DMS153 treated with DMSO at 0.1 percent for 48 hours (cell line): ENCODE measurements at regions not wholly inside any gene's neighbourhood (a gene's known extent, or its start where the extent isn't known, plus 50 kb on each side); places are given as distances from the start of the nearest gene placed in this dataset.

Experiments
- DNase-seq: peaks from one replicate; lab custom pipeline; 2025; ENCODE audit not compliant: unreplicated experiment; lab: John Stamatoyannopoulos, UW

DNA sequence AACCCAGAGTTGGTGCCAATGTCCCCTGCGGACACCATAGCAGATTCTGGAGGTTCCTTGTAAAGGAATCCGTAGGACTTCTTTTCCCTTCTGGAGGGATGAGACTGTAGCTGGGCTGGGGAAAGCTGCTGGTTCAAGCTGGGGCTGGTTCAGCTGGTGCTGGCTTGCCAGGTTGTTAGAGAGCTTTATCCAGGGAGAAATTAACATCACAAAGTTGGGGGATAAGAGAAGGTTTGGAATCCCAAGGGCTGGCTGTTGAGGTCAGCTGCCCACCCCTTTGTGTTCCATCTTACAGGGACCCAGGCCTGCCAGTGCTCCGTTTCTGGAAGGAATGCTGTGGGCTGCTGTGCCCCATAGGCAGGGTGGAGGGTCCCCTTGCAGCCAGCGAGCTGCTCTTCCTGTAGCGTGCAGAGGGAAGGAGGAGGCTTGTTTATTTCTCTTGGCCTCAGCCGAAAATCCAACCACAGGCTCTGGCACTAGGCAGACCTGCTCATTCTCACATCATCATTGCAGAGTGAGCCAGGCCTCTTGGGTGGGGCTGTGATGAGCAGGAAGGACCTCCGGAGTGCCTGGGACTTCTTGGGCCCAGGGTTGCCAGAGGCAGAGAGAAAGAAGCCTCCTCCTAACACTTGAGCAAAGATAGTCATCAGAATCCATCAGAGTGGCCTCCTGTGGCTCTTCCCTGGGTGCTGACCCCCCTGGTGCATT is 251.1 kb downstream of the SEC14L1 start:
- DNase-seq, result no peak

DNA sequence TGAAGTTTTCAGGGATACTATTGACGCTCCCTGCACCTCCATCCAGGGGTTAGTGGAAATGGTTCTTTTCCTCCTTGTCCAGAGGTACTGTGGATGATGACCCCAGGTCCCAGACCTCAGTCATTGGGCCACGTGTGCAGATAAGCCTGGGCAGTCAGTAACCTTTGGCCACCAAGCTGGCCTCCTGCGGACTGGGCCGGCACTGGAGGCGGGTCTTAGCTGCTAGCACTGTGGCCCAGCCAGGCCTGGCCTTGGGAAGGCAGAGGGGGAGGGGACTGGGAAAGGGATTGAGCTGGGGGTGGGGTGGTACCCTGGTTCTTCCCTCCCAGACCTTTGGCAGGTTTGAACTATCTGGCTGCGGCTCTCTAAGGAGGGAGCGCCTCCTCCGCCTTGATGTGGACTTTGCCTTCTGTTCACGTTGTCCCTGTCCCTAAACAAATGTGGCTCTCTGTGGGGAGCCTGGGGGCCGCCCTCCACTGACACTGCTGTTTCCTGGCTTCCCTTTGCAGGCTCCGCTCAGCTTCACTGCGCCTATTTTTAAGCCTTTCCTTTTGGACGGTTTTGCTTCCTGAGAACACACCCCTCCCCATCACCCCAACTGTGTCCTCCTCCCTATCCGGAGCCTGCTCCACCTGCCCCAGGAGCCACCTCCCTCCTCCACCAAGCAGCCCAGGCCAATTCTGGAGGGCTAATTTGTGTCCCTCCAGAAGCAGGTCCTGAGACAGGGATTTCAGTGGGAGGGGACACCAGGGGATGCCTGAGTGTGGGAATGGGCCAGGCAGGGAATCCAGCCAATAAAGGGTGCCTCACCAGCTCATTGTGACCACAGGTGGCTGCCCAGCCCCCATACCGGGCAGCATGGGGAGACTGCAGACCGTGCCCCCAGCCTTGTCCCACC is 251.9 kb downstream of the SEC14L1 start:
- DNase-seq, result peak; percentile 23

DNA sequence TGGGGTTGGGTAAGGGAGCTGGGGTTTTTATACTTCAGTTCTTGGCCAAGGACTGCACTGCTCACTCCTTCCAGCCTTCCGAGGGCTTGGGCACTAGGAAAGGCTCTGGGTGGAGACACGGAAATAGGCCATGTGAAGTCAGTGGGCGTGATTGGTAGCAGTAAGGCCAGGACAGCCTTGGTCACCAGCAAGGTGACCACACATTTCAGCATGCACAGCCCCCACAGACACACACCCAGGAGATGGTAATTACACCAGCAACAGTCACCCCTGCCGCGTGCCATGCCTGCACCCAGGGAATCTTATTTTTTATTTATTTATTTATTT is 252.5 kb downstream of the SEC14L1 start:
- DNase-seq, result no peak

DNA sequence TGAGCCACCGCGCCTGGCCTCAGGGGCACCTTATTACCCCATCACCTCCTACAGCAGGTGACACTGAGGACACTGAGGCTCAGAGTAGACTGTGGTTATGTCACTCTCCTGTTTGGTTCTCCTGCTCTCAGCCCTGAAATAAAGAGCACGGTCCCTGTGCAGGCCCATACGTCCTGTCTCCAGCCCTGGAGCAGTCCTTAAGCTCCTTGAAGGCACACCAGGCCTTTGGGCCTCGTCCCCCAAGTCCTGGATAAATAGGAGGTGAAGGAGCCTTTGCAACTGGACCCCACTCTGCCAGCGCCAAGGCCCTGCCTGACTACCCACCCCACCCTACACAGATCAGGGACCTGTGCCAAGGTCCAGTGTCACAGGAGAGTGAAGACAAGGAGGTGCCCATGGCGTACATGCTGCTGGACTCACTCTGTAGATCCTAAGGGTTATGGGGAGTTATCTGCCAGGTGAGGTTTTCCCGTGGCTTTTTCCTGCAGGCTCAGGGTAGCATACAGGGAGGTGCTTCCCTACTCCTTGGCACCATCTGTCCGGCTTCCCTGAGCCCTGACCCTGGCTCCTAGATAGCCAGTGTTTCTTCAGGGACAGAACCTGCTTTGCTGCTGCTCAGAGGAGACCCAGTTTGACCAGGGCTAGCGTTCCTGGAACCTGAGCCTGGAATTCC is 253.2 kb downstream of the SEC14L1 start:
- DNase-seq, result no peak

DNA sequence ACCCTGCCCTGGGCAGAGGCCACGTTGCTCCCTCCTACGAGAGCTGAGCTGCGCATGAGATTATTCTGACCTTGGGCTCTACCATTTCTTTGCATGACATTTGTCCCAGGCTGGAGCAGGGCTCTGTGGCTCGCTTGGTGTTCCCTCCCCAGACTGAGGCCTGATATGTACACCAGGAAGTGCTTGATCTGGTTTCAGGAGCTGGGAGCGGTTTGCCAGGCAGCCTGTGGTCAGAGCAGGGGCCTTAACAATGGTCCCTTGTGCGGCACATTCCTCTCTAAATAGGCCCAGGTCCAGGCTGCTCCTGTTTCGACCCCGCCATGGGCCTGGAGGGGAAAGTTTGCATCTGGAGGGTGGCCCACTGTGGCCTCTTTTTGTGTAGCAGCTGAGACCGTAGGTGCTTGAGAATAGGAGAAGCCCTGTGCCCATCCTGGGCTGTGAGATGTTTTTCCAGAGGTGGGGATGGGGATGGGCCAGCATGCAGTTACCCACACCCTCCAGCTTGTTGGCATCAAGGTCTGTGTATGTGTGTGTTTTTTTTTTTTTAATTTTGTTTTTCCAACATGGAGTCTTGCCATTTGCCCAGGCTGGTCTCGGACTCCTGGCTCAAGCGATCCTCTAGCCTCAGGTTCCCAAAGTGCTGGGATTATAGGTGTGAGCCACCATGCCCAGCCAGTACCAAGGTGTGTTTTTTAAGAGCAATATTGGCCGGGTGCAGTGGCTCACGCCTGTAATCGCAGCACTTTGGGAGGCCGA is 253.9 kb downstream of the SEC14L1 start:
- DNase-seq, result peak; percentile 13

DNA sequence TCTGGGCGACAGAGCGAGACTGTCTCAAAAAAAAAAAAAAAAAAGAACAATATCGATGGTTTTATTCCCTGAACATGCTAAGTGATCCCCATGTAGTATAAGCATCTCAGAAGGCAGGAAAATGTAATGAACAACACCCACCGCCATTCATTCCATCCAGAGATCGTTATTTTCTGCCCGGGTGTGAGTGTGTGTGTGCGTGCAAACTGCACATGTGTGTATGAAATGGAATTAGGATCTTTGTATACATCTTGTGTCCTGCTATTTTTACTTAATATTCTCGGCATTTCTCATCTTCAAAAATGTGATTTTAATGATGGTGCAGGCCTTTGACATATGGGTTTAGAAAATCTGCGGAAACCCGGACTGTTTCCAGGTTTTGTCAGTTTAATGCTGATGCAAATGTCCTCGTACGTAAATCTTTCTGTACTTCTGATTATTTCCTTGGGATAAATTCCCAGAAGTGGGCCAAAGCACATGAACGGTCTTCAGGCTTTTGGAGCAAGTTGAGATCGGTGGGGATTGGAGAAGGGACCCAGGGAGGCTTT is 254.8 kb downstream of the SEC14L1 start:
- DNase-seq, result no peak

DNA sequence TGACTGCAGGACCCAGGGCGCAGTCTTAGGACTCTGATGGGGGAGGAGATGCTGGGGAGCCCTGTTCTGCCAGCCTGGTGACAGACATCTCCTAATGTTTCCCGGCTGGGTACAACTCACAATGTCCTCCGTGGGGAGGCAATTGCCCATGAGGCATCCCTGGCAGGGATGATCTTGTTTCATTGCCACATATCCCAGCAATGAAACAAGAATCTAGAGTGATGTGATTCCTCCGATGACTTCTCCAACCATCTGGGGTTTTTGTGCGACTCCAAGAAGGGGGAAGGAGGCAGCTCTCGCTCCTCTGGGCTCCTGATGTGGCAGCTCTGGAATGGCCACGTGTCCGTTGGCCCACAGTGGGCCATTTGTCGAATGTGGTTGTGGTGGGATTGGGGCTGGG is 255.8 kb downstream of the SEC14L1 start:
- no peak for DNase-seq

DNA sequence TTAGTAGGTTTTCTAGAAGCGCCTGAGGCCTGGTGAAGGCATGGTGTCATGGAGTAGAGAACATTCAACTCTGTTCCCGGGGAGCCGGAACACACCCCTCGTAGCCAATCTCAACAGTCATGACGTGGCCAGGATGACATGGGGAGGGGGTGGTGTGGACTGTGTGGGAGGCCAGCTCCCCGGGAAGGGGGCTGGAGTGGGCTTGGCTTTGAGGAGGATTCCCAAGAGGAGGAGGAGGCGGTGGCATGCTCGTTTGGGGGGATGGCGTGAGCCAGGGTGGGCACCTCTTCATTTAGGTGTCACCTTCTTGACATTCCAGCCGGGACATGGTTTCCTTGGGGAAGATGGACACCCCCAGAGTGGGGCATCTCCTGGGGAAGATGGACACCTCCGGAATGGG is 257.5 kb downstream of the SEC14L1 start:
- DNase-seq, result no peak

DNA sequence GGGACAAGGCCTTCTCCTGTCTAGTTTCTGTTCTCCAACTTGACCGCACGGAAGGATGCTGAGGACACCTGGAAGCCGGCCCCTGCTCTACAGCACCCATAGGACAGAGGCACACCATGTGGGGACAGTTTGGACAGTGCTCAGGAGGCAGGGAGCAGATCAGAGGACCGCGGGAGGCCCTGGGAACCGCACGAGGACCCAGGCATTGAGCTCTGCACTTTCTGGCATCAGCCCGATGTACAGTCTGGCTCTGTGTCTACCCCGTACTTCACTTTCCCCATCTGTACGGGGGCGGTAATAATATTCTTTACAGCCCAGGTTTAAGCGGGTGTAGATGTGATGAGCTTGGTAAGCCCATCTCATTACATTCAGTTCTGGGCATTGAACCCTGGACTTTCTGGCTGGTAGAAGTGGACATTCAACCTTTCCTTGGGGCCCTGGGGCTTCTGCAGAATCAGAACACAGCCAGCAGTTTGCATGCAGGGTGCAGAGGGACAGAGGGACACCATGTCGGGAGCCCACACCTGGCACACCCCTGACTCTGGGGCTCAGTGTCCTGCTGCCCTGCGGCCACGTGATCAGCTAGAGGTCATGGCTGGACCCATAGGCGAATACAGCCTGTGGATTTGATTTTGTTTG is 258.7 kb downstream of the SEC14L1 start:
- no peak for DNase-seq

DNA sequence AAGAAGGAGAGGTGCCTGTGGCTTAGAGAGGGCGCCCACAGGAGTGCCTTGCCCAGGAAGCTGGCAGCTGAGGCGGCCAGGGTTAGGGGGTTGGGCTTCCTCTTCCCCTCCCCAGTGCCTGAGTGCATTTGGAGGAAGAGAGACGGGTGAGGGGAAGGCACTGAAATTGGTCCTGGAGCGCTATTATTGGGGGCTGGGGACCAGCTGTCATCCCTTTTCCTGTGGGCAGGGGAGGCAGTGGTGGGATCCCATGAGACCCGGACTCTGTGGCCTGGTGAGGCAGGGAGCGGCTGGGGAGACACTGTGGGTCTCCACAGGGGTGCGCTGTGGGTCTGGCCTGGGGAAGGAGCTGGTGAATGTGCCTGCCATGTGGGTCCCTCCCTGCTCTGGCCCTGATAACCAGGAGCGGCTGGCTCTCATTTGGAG is 259.7 kb downstream of the SEC14L1 start:
- no peak for DNase-seq

DNA sequence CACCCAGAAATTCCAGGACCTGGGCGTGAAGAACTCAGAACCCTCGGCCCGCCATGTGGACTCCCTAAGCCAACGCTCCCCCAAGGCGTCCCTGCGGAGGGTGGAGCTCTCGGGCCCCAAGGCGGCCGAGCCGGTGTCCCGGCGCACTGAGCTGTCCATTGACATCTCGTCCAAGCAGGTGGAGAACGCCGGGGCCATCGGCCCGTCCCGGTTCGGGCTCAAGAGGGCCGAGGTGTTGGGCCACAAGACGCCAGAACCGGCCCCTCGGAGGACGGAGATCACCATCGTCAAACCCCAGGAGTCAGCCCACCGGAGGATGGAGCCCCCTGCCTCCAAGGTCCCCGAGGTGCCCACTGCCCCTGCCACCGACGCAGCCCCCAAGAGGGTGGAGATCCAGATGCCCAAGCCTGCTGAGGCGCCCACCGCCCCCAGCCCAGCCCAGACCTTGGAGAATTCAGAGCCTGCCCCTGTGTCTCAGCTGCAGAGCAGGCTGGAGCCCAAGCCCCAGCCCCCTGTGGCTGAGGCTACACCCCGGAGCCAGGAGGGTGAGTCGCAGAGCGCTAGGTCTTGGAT is 261.5 kb downstream of the SEC14L1 start:
- no peak for DNase-seq

DNA sequence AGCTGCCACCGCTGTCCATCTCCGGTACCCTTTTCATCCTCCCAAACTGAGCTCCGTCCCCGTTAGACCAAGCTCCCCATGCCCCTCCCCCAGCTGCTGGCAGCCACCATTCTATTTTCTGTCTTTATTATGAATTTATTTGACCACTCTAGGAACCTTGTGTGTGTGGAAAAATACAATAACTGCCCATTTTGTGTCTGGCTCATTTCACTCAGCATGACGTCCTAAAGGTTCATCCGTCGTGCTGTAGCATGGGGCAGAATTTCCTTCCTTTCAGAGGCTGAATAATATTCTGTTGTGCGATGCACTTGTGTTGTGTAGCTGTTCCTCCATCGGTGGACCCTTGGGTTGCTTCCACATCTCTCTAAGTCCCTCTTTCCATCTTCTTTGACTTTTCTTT is 263.1 kb downstream of the SEC14L1 start:
- DNase-seq, result no peak

DNA sequence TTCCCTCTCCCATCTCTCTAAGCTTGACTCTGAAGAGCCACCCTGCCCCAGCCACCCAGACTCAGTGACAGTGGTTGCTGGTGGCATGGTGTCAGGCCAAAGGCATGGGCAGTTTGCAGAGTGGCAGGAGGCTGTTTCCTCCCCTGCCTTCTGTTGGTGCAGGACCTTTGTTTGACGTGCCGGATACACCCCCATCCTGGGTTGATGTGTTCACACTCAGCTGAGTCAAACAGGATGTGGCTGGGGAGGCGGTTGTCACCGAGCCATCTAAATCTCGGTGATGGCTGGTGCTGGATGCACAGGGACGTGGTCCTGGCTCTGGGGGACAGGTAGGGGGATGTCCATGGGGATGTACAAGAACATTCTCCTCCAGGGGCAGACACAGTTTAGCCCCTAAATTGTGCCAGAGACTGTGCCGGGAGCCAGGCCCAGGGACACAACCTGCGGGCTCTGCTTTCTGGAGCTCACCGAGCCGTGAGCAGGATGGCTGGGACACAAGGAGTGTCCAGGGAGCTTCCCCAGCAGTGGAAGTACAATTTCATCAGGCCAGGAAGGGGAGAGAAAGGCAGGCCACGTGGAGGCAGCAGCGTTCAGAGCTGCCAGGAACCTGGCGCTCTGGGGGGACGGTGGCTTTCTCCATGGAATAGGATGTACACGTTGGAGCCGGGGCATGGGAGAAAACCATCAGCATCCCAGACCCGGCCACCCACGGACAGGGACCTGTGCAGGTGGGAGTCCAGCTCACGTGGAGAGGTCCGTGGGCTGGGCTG is 264.2 kb downstream of the SEC14L1 start:
- no peak for DNase-seq

DNA sequence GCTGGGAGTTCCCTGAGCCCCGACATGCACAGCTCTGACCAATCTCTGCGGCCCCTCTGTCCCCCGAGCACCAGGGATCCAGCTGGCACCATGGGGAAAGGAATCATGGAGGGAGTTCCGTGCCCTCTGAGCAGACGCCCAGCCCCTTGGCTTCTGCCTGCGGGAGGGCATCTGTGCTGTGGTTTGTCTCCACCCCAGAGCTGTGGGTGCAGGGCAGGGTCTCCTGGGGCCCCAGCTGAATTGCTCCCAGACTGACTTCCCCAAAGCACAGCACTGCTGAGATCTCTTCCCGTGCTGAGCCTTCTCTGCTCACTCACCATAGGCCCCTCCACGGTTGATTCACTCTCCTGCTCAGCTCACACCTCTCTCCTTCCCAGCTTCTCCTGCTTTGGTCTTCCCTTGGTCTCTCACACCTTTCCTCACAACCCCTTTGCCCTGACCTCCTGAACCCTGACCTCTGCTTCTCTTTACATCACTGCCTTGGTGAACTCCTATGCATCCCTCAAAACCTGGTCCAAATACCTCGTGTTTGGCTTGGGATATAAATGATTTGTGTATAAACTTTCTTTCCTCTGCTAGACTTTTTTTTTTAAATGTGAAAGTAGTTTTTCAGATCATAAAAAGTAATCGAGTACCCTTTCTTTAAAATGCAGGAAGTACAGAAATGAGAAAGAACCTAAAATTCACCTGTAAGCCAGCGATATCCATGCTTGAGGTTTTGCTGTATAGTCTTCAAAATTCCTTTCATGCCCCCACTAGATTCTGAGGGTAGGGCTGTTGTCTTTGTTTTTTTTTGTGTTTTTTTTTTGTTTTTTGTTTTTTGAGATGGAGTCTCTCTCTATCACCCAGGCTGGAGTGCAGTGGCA is 265.3 kb downstream of the SEC14L1 start:
- no peak for DNase-seq

DNA sequence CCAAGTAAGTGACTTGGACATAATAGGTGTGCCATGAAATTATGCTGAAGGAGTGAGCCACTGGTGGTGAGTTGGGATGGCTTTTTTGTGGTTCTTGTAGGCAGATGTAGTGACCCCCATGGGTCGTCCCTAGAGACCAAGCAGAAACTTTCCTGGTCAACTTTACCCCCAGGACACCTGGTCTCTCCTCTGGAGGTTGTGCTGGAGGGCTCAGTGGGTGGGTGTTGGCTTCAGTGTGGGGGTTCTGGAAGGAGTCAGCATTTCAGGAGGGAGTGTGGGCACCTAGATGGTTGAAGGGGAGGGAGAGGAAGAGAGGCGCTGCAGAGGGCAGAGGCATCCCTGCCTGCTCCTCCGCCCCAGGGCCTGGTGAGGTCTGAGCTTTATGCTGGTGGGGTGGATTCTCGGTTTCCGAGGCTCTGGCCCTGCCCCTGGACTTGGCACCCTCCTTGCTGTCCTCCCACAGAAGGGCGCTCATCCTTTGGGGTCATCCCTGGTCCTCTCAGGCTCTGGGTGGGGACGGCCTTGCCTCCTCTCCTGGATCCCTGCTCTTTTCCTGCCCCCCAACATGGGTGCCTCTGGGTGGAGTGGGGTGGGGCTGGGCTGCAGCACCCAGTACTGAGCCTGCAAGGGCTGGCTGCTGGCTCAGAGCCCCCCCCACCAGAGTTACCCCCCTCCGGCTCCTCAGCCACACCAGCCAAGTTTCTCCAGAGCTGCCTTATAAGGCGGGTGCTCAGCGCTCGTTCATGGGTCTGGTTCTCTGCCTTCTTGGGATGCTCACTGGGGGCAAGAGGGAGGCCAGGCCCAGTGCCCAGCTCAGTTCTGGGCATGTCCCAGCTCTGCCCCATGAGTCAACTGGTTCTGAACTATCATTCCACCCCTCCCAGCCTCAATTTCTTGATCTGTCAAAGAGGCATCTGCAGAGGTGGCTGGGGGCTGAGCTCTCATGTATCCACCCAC is 266.8 kb downstream of the SEC14L1 start:
- no peak for DNase-seq

DNA sequence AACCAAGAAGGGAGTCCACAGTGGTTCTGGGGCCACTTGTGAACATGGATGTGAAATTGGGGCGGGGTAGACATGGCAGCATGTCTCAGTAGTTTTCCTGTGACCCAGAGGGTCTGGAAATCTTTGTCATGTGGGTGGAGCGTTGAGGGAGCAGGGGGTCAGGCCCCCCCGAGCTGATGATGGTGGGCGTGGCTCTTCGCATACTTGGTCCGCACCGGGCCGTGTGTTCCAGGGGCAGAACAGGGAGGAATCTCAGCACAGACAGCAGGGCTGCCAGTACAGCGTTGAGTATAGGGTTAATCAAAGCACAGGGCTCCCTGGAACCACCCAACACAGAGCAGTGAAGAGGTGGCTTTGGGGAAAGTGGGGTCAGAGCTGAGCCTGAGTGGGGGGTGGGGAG is 267.5 kb downstream of the SEC14L1 start:
- no peak for DNase-seq
